ENCODE measurements at regions not wholly inside any gene's neighbourhood (a gene's known extent, or its start where the extent isn't known, plus 50 kb on each side); places are given as distances from the start of the nearest gene placed in this dataset.

- TF ChIP-seq BACH2 (CRISPR knock-in tag; IDR thresholded peaks at IDR 0.05; ENCODE audit: borderline replicate concordance), result no peak
- TF ChIP-seq, protein P1, sequence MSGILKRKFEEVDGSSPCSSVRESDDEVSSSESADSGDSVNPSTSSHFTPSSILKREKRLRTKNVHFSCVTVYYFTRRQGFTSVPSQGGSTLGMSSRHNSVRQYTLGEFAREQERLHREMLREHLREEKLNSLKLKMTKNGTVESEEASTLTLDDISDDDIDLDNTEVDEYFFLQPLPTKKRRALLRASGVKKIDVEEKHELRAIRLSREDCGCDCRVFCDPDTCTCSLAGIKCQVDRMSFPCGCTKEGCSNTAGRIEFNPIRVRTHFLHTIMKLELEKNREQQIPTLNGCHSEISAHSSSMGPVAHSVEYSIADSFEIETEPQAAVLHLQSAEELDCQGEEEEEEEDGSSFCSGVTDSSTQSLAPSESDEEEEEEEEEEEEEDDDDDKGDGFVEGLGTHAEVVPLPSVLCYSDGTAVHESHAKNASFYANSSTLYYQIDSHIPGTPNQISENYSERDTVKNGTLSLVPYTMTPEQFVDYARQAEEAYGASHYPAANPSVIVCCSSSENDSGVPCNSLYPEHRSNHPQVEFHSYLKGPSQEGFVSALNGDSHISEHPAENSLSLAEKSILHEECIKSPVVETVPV (CRISPR knock-in tag; IDR thresholded peaks at IDR 0.05), result no peak
- TF ChIP-seq PATZ1 (CRISPR knock-in tag; IDR thresholded peaks at IDR 0.05; ENCODE audit: borderline replicate concordance), result peak; percentile 51; the same call in 1 of the 2 replicates
- peak; percentile 90 for TF ChIP-seq ZC3H10 (CRISPR knock-in tag; IDR thresholded peaks at IDR 0.05)
- TF ChIP-seq TOX (CRISPR knock-in tag; IDR thresholded peaks at IDR 0.05; ENCODE audit: borderline replicate concordance), result peak; percentile 75; the same call in 1 of the 2 replicates
Measured at GRCh38 chr1:217115404-217116380, 392.5 kb upstream of the ESRRG start (continued).

- no peak for ATAC-seq
- TF ChIP-seq GLIS3 (CRISPR knock-in tag; IDR thresholded peaks at IDR 0.05), result no peak
- no peak for TF ChIP-seq PATZ1 (CRISPR knock-in tag; IDR thresholded peaks at IDR 0.05; ENCODE audit: borderline replicate concordance)
- no peak for TF ChIP-seq ZFP3 (CRISPR knock-in tag; IDR thresholded peaks at IDR 0.05)
- no peak for TF ChIP-seq OSR1 (CRISPR knock-in tag; IDR thresholded peaks at IDR 0.05)
- no peak for TF ChIP-seq ZNF8 (CRISPR knock-in tag; IDR thresholded peaks at IDR 0.05)
- TF ChIP-seq ZC3H10 (CRISPR knock-in tag; IDR thresholded peaks at IDR 0.05), result no peak
- TF ChIP-seq PPARA (CRISPR knock-in tag; IDR thresholded peaks at IDR 0.05; ENCODE audit: borderline replicate concordance), result no peak
- TF ChIP-seq SNAI2 (CRISPR knock-in tag; IDR thresholded peaks at IDR 0.05), result no peak
- TF ChIP-seq POU6F1 (CRISPR knock-in tag; IDR thresholded peaks at IDR 0.05; ENCODE audit: borderline replicate concordance, low read depth), result no peak
- TF ChIP-seq ZFP30 (CRISPR knock-in tag; IDR thresholded peaks at IDR 0.05), result no peak
Measured at GRCh38 chr1:217109928-217110327, 386.7 kb upstream of the ESRRG start.

- no peak for TF ChIP-seq PPARA (CRISPR knock-in tag; IDR thresholded peaks at IDR 0.05; ENCODE audit: borderline replicate concordance)
- TF ChIP-seq CSDC2 (CRISPR knock-in tag; IDR thresholded peaks at IDR 0.05), result no peak
- TF ChIP-seq ZNF565 (CRISPR knock-in tag; conservative IDR thresholded peaks at IDR 0.05; ENCODE audit: low read depth), result no peak
- TF ChIP-seq PATZ1 (CRISPR knock-in tag; IDR thresholded peaks at IDR 0.05; ENCODE audit: borderline replicate concordance), result no peak
- no peak for TF ChIP-seq GLIS3 (CRISPR knock-in tag; IDR thresholded peaks at IDR 0.05)
- peak; percentile 43 for ATAC-seq
Measured at GRCh38 chr1:217106231-217106901, 383.1 kb upstream of the ESRRG start.

DNA sequence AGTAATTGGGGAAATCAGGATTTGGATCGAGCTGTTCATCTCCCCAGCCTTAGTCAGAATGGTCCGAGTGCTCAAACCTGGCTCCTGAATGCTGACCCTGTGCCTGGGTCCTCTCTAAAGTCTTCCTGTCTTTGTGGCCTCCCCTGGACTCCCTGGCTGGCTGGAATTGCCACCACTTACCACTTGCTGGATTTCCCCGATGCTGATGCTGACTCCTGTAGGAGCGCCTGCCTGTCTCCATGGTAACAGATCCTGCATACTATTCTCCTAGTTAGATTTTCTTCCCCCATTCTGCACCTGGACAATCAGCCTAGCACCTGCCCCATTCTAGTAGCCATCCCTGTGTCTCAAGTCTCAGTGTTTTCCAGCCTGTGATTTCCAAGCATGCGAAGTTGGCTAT is 382.2 kb upstream of the ESRRG start:
- ATAC-seq, result no peak
- no peak for TF ChIP-seq SNAI2 (CRISPR knock-in tag; IDR thresholded peaks at IDR 0.05)
- TF ChIP-seq, protein P2, sequence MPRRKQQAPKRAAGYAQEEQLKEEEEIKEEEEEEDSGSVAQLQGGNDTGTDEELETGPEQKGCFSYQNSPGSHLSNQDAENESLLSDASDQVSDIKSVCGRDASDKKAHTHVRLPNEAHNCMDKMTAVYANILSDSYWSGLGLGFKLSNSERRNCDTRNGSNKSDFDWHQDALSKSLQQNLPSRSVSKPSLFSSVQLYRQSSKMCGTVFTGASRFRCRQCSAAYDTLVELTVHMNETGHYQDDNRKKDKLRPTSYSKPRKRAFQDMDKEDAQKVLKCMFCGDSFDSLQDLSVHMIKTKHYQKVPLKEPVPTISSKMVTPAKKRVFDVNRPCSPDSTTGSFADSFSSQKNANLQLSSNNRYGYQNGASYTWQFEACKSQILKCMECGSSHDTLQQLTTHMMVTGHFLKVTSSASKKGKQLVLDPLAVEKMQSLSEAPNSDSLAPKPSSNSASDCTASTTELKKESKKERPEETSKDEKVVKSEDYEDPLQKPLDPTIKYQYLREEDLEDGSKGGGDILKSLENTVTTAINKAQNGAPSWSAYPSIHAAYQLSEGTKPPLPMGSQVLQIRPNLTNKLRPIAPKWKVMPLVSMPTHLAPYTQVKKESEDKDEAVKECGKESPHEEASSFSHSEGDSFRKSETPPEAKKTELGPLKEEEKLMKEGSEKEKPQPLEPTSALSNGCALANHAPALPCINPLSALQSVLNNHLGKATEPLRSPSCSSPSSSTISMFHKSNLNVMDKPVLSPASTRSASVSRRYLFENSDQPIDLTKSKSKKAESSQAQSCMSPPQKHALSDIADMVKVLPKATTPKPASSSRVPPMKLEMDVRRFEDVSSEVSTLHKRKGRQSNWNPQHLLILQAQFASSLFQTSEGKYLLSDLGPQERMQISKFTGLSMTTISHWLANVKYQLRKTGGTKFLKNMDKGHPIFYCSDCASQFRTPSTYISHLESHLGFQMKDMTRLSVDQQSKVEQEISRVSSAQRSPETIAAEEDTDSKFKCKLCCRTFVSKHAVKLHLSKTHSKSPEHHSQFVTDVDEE (CRISPR knock-in tag; IDR thresholded peaks at IDR 0.05), result no peak
- TF ChIP-seq BACH2 (CRISPR knock-in tag; IDR thresholded peaks at IDR 0.05; ENCODE audit: borderline replicate concordance), result no peak
- no peak for TF ChIP-seq GLIS3 (CRISPR knock-in tag; IDR thresholded peaks at IDR 0.05)
- no peak for TF ChIP-seq ZFP3 (CRISPR knock-in tag; IDR thresholded peaks at IDR 0.05)

Data from SK-N-SH treated with all-trans-retinoic acid at 6 μM for 48 hours (cell line).